ENCODE measurements at regions not wholly inside any gene's neighbourhood (a gene's known extent, or its start where the extent isn't known, plus 50 kb on each side); places are given as distances from the start of the nearest gene placed in this dataset.

DNA sequence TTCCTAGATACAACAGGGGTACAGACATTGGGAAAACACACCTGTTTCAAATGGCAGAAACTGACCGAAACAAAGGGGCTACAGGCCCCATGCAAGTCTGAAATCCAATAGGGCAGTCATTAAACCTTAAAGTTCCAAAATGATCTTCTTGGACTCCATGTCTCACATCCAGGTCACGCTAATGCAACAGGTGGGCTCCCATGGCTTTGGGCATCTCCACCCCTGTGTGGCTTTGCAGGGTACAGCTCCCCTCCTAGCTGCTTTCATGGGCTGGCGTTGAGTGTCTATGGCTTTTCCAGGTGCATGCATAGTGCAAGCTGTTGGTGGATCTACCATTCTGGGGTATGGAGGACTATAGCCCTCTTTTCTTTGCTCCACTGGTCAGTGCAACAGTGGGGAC, 248.1 kb upstream of the RHOBTB1 start:
- Histone ChIP-seq H3K9me3 (ENCODE audit: control extremely low read depth in 1 of 3, control insufficient read depth in 2 of 3, insufficient read depth in 1 of 3, low read length in 2 of 3) (peaks cover 0 to 8% (median 7%) of the 10 kb centered on the region in 3 donors), H3K9ac (ENCODE audit: low read length) (no peak overlapping the region), H3K4me2 (replicated peaks; ENCODE audit: low read depth, low read length, poor library complexity, severe bottlenecking) (no peak overlapping the region), H3K36me3 (replicated peaks in 1 of 2; ENCODE audit: control extremely low read depth in 1 of 2, control insufficient read depth in 1 of 2, extremely low read depth in 1 of 2, insufficient read depth in 2 of 2, low read length in 1 of 2) (no peaks in the 10 kb centered on the region), H3K27ac (ENCODE audit: low read length in 2 of 2) (no peak overlapping the region), H3K27me3 (replicated peaks in 1 of 4; ENCODE audit: control extremely low read depth in 1 of 4, control insufficient read depth in 3 of 4, insufficient read depth in 4 of 4, low read length in 3 of 4) (no peaks in the 10 kb centered on the region), H4K20me1 (ENCODE audit: control insufficient read depth, insufficient read depth, low read length, poor library complexity, severe bottlenecking) (no peaks in the 10 kb centered on the region), H3K4me3 (ENCODE audit: control extremely low read depth in 1 of 5, extremely low read depth in 1 of 5, insufficient read depth in 1 of 5, low read depth in 2 of 5, low read length in 4 of 5) (no peak overlapping the region), H3K79me2 (ENCODE audit: control insufficient read depth, insufficient read depth, low read length) (no peaks in the 10 kb centered on the region), H2AFZ (ENCODE audit: insufficient read depth, low read depth, low read length, poor library complexity, severe bottlenecking) (no peak overlapping the region), H3K4me1 (ENCODE audit: control insufficient read depth in 2 of 2, insufficient read depth in 2 of 2, low read length in 2 of 2) (no peaks in the 10 kb centered on the region)
- ChIA-PET CTCF (interaction anchor here (2.3 kb wide), 1 partner anchor 51 kb away, joined by 9 read pairs; no protein-coding TSS in a partner anchor), POLR2A (no interaction called here)
- Mint-ChIP-seq H3K4me3 (no peak overlapping the region), H3K27ac (no peak overlapping the region), H3K4me1 (no peaks in the 10 kb centered on the region), H3K9me3 (ENCODE audit: insufficient read depth) (peaks cover 9% of the 10 kb centered on the region), H3K27me3 (peaks cover 26% of the 10 kb centered on the region)
- intact Hi-C loops (cut with micrococcal nuclease), result loop anchor here (5.0 kb wide), 1 partner anchor 170 kb away; no protein-coding TSS in a partner anchor
- TF ChIP-seq EZH2 (IDR thresholded peaks at IDR 0.05; ENCODE audit: borderline replicate concordance, insufficient read depth, low read depth, low read length, poor library complexity, severe bottlenecking), result no peak
- no peak for TF ChIP-seq CTCF (IDR thresholded peaks at IDR 0.05)
- no peak for ATAC-seq (ENCODE audit: low read depth)
- DNase-seq, result no peak
- WGBS (ENCODE audit: insufficient coverage), result 83% methylated on average over 2 of the region's 3 CpGs

DNA sequence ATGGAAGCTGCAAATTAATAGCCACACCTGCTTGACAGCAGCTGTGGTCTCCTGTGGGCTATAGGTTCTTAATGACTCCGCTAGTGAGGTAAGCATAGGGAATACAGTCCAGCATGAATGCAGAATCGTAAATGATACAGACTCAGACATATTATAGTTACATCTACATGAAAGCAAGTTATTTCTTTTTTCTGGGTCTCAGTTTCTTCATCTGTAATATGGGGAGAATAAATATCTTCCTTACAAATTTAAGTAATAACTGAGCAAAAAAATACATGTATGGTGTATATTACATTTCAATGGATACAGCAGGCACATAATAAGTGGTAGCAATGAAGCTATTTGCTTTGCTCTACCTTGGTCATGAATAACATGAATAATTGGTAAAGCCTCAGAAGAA, 245.9 kb upstream of the RHOBTB1 start:
- DNase-seq (no peak), ATAC-seq (ENCODE audit: low read depth) (no peak)
- peaks cover 9% of the 10 kb centered on the region for H3K9me3 Mint-ChIP-seq (ENCODE audit: insufficient read depth)
- H3K4me1 Mint-ChIP-seq, result no peaks in the 10 kb centered on the region
- peaks cover 0 to 8% (median 7%) of the 10 kb centered on the region in 3 donors for H3K9me3 ChIP-seq (ENCODE audit: control extremely low read depth in 1 of 3, control insufficient read depth in 2 of 3, insufficient read depth in 1 of 3, low read length in 2 of 3)
- intact Hi-C loops (cut with micrococcal nuclease), result loop anchor here (5.0 kb wide), 1 partner anchor 168 kb away; no protein-coding TSS in a partner anchor
- no peak overlapping the region for H3K4me2 ChIP-seq (replicated peaks; ENCODE audit: low read depth, low read length, poor library complexity, severe bottlenecking)
- WGBS (ENCODE audit: insufficient coverage), result no CpG with 5 or more reads among the region's 2 CpGs
- no peaks in the 10 kb centered on the region for H3K27me3 ChIP-seq (replicated peaks in 1 of 4; ENCODE audit: control extremely low read depth in 1 of 4, control insufficient read depth in 3 of 4, insufficient read depth in 4 of 4, low read length in 3 of 4)
- ChIA-PET CTCF (interaction anchor here (1.0 to 2.3 kb wide), 4 partner anchors 15 to 166 kb away, joined by 3 to 9 read pairs (median 3); no protein-coding TSS in a partner anchor), POLR2A (no interaction called here)
- no peak overlapping the region for H2AFZ ChIP-seq (ENCODE audit: insufficient read depth, low read depth, low read length, poor library complexity, severe bottlenecking)
- no peak overlapping the region for H3K9ac ChIP-seq (ENCODE audit: low read length)
- H3K4me3 ChIP-seq (ENCODE audit: control extremely low read depth in 1 of 5, extremely low read depth in 1 of 5, insufficient read depth in 1 of 5, low read depth in 2 of 5, low read length in 4 of 5), result no peak overlapping the region
- no peak overlapping the region for H3K27ac ChIP-seq (ENCODE audit: low read length in 2 of 2)
- H3K27me3 Mint-ChIP-seq, result peaks cover 20% of the 10 kb centered on the region
- no peaks in the 10 kb centered on the region for H4K20me1 ChIP-seq (ENCODE audit: control insufficient read depth, insufficient read depth, low read length, poor library complexity, severe bottlenecking)
- no peaks in the 10 kb centered on the region for H3K79me2 ChIP-seq (ENCODE audit: control insufficient read depth, insufficient read depth, low read length)
- H3K36me3 ChIP-seq (replicated peaks in 1 of 2; ENCODE audit: control extremely low read depth in 1 of 2, control insufficient read depth in 1 of 2, extremely low read depth in 1 of 2, insufficient read depth in 2 of 2, low read length in 1 of 2), result no peaks in the 10 kb centered on the region
- H3K4me3 Mint-ChIP-seq, result no peak overlapping the region
- TF ChIP-seq CTCF (IDR thresholded peaks at IDR 0.05) (no peak), EZH2 (IDR thresholded peaks at IDR 0.05; ENCODE audit: borderline replicate concordance, insufficient read depth, low read depth, low read length, poor library complexity, severe bottlenecking) (no peak)
- no peak overlapping the region for H3K27ac Mint-ChIP-seq
- no peaks in the 10 kb centered on the region for H3K4me1 ChIP-seq (ENCODE audit: control insufficient read depth in 2 of 2, insufficient read depth in 2 of 2, low read length in 2 of 2)

Measured in B cell (primary cell).